HEK293 (cell line): ENCODE measurements at regions not wholly inside any gene's neighbourhood (a gene's known extent, or its start where the extent isn't known, plus 50 kb on each side); places are given as distances from the start of the nearest gene placed in this dataset.

Experiments used
- ZNF488 ChIP-seq: fragments of 450-650 bp; formaldehyde crosslinking; IDR thresholded peaks from 2 replicates; pipeline ENCODE4 v1.5.1; 2016; ENCODE audit warnings: missing biosample characterization, missing genetic modification characterization
- ZNF558 ChIP-seq: fragments of 450-650 bp; formaldehyde crosslinking; IDR thresholded peaks from 2 replicates; pipeline ENCODE4 v1.5.1; 2016; ENCODE audit warnings: missing biosample characterization, missing genetic modification characterization
- ZNF776 ChIP-seq: fragments of 450-650 bp; formaldehyde crosslinking; IDR thresholded peaks from 2 replicates; pipeline ENCODE4 v1.5.0; 2017; ENCODE audit warnings: missing biosample characterization, missing genetic modification characterization, borderline replicate concordance
- ZSCAN18 ChIP-seq: fragments of 450-650 bp; formaldehyde crosslinking; IDR thresholded peaks from 2 replicates; pipeline ENCODE4 v1.5.1; 2016; ENCODE audit warnings: missing biosample characterization, missing genetic modification characterization
- TF ChIP-seq, protein P1 (sequence below): fragments of 450-650 bp; formaldehyde crosslinking; IDR thresholded peaks from 2 replicates; pipeline ENCODE4 v1.5.1; 2016; ENCODE audit warnings: missing biosample characterization, missing genetic modification characterization

GRCh38 chr2:191478799-191479679 lies 198.9 kb upstream of the NABP1 start:
- no peak for TF ChIP-seq ZNF558 (tag by site-specific recombination)
- TF ChIP-seq ZSCAN18, result no peak
- TF ChIP-seq, protein P1, sequence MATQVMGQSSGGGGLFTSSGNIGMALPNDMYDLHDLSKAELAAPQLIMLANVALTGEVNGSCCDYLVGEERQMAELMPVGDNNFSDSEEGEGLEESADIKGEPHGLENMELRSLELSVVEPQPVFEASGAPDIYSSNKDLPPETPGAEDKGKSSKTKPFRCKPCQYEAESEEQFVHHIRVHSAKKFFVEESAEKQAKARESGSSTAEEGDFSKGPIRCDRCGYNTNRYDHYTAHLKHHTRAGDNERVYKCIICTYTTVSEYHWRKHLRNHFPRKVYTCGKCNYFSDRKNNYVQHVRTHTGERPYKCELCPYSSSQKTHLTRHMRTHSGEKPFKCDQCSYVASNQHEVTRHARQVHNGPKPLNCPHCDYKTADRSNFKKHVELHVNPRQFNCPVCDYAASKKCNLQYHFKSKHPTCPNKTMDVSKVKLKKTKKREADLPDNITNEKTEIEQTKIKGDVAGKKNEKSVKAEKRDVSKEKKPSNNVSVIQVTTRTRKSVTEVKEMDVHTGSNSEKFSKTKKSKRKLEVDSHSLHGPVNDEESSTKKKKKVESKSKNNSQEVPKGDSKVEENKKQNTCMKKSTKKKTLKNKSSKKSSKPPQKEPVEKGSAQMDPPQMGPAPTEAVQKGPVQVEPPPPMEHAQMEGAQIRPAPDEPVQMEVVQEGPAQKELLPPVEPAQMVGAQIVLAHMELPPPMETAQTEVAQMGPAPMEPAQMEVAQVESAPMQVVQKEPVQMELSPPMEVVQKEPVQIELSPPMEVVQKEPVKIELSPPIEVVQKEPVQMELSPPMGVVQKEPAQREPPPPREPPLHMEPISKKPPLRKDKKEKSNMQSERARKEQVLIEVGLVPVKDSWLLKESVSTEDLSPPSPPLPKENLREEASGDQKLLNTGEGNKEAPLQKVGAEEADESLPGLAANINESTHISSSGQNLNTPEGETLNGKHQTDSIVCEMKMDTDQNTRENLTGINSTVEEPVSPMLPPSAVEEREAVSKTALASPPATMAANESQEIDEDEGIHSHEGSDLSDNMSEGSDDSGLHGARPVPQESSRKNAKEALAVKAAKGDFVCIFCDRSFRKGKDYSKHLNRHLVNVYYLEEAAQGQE (tag by site-specific recombination), result no peak
- no peak for TF ChIP-seq ZNF488
- TF ChIP-seq ZNF776, result no peak
